Fibroblast of lung (primary cell): ENCODE measurements at regions not wholly inside any gene's neighbourhood (a gene's known extent, or its start where the extent isn't known, plus 50 kb on each side); places are given as distances from the start of the nearest gene placed in this dataset.

Experiments
- CTCF ChIP-seq, 2 donors: IDR thresholded peaks in 1 of 2; conservative IDR thresholded peaks in 1 of 2; 1 replicate in 1 of 2; 2 replicates in 1 of 2; pipeline ENCODE4 v1.5.1; 2011 to 2012; ENCODE audit warnings: low read length in 2 of 2, control low read depth in 1 of 2, inconsistent platforms in 1 of 2, low read depth in 1 of 2, mild to moderate bottlenecking in 1 of 2
- EZH2 ChIP-seq: IDR thresholded peaks from 2 replicates; pipeline ENCODE4 v1.5.1; 2012; ENCODE audit warnings: low read length, control low read depth, mild to moderate bottlenecking; ENCODE audit errors: missing control alignments

GRCh38 chr5:68544091-68544647 is 328.6 kb downstream of the PIK3R1 start:
- TF ChIP-seq CTCF (conservative IDR thresholded peaks at IDR 0.05 in 1 of 2, IDR thresholded peaks at IDR 0.05 in 1 of 2; ENCODE audit: low read depth in 1 of 2, low read length in 2 of 2) = no peak
- TF ChIP-seq EZH2 = no peak
